ENCODE measurements at regions not wholly inside any gene's neighbourhood (a gene's known extent, or its start where the extent isn't known, plus 50 kb on each side); places are given as distances from the start of the nearest gene placed in this dataset.
"Not testable (repeated sequence)": the region's sequence is repeated elsewhere in the genome, so short reads cannot be mapped to it uniquely, and the experiment has no call there.

DNA sequence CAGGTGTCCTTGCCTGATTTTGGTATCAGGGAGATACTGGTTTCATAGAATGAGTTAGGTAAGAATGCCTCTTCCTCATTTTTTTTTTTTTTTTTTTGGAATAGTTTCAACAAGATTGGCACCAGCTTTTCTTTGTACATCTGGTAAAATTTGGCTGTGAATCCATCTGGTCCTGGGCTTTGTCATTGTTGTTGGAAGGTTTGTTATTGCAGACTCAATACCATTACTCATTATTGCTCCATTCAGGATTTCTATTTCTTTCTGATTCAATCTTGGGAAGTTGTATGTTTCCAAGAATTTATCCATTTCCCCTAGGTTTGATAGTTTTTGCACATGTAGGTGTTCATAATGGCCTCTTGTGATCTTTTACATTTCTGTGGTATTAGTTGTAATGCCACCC, 126.0 kb upstream of the KITLG start:
- DNase-seq (ENCODE audit: low read depth): no peak

DNA sequence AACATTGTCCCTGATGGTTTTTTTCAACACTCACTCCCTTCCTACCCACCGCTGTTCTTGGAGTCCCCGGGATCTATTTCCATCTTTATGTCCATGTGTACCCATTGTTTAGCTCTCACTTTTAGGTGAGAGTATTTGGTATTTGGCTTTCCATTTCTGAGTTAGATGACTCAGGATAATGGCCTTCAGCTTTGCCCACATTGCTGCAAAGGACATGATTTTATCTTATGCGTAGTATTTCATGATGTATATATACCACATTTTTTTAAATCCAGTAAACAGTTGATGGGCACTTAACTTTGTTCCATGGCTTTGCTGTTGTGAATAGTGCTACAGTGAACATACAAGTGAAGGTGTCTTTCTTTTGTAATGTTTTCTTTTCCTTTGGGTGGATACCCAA, 123.5 kb upstream of the KITLG start:
- DNase-seq (ENCODE audit: low read depth): no peak

DNA sequence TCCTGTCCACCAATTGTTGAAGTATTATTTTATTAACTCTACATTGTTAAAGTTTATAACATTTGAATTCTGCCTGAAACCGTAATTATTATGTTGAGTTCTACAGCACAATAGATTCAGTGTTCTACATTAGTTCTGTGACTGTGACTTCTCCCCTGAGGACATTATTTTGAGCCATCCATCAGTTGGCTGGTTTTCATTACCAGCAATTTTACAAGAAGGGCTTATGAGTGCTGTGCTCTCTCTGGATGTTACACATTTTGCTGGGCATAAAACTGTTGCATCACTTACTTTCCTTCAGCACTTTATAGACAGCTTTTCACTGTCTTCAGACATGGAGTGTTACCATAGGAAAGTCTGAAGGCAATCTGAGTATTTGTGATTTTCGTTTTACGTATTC, 118.2 kb upstream of the KITLG start:
- no peak for DNase-seq (ENCODE audit: low read depth)

DNA sequence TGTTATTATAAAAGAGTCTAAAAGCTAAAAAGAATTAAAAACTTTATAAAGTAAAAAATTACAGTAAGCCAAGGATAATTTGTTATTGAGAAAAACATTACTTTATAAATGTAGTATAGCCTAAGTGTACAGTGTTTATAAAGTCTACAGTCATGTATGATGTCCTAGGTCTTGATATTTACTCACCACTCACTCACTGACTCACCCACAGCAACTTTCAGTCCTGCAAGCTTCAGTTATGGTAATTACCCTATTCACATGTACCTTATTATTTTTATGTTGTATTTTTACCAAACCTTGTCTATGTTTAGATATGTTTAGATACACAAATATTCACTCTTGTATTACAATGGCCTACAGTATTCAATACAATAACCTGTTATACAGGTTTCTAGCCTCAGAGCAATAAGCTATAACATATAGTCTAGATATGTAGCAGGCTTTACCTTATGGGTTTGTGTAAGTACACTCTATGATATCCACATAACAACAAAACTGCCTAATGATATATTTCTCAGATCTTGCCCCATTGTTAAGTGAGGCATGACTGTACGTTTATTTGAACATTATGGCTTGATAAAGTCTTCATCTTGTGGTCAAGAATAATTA, 113.7 kb upstream of the KITLG start:
- DNase-seq (ENCODE audit: low read depth): no peak

- no peak for DNase-seq (ENCODE audit: low read depth)
Measured at GRCh38 chr12:88691811-88692210, 111.5 kb upstream of the KITLG start.

GRCh38 chr12:88684610-88685009, 104.3 kb upstream of the KITLG start:
- DNase-seq (ENCODE audit: low read depth): no peak

GRCh38 chr12:88684170-88684569, 103.9 kb upstream of the KITLG start:
- no peak for DNase-seq (ENCODE audit: low read depth)

- no peak for DNase-seq (ENCODE audit: low read depth)
Measured at GRCh38 chr12:88683628-88684027, 103.4 kb upstream of the KITLG start.

DNA sequence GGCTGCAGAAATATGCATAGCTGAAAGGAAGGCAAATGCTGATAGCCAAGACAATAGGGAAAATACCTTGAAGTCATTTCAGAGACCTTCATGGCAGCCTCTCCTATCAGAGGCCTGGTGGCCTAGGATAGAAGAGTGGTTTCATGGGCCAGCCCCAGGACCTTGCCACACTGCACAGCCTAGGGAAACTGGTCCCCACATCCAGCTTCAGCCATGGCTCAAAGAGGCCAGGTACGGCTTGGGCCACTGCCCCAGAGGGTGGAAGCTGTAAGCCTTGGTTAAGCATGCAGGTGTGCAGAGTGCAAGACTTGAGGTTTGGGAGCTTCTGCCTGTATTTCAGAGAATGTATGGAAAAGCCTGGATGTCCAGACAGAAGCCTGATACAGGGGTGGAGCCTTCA, 101.0 kb upstream of the KITLG start:
- DNase-seq (ENCODE audit: low read depth): no peak

DNA sequence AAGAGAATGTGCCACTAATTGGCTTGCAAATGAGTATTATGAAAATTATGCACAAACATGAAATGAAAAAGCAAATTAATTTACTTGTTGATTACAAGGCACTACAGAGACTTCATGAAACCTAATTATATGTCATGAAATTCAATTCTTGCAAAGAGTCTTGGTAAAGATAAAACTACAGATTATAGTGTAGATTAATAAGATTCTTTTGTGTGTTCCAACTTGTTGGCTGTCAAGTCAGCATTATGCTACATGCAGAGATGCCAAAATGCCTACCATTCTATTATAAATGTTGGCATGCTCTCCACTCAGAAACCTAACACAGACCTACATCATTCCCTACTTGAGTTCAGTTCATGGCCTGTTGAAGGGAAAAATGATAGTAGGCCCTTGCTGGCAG, 97.2 kb upstream of the KITLG start:
- no peak for DNase-seq (ENCODE audit: low read depth)

GRCh38 chr12:88667615-88668014, 87.3 kb upstream of the KITLG start:
- DNase-seq (ENCODE audit: low read depth): not testable (repeated sequence)

GRCh38 chr12:88665071-88665470, 84.8 kb upstream of the KITLG start:
- DNase-seq (ENCODE audit: low read depth): no peak

DNA sequence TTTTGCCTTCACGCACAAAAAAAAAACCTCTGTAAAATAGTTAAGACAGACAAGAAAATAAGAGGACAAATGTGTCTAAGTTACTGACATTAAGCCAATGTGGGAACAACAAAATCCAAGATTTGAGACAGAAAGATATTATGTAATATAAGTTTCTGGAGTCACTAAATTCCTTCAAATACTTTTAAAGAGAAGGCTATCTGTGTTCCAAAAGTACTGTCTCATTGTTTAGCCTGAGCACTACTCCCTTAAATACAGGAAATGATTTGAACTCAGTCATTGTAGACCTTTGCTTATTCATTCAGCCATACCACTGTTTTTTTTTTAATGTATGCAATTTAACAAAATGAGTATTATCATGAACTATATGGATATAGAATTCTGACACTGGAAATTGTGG, 82.7 kb upstream of the KITLG start:
- DNase-seq (ENCODE audit: low read depth): no peak

GRCh38 chr12:88662093-88662492, 81.8 kb upstream of the KITLG start:
- no peak for DNase-seq (ENCODE audit: low read depth)

DNA sequence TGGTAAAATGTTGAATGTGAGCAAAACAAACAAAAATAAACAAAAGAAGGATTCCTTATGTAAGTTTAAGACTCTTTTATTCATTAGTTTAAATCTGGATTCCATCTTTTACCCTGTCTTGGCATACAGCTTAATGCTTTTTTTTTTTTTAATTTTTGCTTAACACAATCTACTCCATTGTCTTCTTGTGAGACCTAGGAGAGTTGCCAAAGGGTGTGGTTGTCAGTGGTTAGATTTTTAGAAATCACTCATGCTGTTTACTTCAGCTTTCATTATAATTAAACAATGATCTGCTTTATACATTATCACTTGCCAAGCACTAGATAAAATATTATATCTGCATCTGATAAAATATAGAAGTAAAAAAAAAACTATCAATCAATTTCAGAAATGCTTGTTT, 77.7 kb upstream of the KITLG start:
- no peak for DNase-seq (ENCODE audit: low read depth)

- no peak for DNase-seq (ENCODE audit: low read depth)
Measured at GRCh38 chr12:88650715-88651114, 70.4 kb upstream of the KITLG start.

DNA sequence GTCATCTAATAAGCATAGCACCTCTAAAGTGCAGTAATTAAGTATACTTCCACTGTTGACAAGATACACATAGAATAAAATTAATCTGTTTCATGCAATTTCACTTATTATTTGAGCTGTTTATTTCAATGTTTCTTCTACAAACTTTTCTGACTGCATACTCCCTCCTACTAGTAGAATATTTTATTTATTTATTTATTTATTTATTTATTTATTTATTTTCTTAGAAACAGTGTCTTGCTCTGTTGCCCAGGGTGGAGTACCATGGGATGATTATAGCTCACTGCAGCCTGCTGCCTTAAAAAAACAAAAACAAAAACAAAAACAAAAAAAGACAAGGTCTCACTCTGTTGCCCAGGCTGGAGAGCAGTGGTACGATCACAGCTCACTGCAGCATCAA, 68.4 kb upstream of the KITLG start:
- DNase-seq (ENCODE audit: low read depth): no peak

DNA sequence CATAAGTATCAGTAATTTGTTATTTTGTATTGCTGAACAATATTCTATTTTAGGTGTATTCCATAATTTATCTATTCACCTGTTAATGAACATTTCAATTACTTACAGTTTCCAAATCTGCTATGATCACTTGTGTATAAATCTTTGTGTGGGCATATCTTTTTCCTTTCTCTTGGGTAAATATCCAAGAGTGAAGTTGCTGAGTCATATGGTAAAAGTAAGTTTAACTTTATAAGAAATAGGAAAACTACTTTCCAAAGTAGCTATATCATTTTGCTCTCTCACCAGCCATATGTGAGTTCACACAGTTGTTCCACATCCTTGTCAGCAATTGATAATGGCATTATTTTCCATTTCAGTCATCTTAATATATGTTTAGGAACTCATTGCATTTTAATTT, 66.6 kb upstream of the KITLG start:
- DNase-seq (ENCODE audit: low read depth): no peak

DNA sequence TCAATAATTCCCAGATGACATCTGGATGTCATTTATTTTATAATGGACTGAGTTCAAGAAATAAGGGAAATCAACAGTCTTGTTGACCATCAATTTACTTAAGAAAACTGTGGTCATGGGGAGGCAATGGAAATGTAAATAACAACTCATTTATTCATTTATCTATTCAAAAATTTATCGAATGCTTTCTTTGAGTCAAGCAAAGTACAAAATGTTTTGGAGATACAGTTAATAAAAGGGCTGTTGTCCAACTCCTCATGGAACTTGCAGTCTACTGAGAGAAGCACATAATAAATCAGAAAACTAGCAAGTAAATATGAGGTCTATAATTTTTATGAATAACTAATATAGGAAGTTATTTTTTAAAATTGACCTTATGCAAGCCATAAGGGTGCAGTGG, 65.5 kb upstream of the KITLG start:
- no peak for DNase-seq (ENCODE audit: low read depth)

GRCh38 chr12:88644946-88645702, 64.9 kb upstream of the KITLG start:
- DNase-seq (ENCODE audit: low read depth): no peak

- DNase-seq (ENCODE audit: low read depth): no peak
Measured at GRCh38 chr12:88643685-88644084, 63.4 kb upstream of the KITLG start.

GRCh38 chr12:88642675-88643431, 62.6 kb upstream of the KITLG start:
- DNase-seq (ENCODE audit: low read depth): no peak
